KMS-11 (cell line): ENCODE measurements at regions not wholly inside any gene's neighbourhood (a gene's known extent, or its start where the extent isn't known, plus 50 kb on each side); places are given as distances from the start of the nearest gene placed in this dataset.

ENCODE experiments used
- H2AFZ ChIP-seq: fragments of 200-600 bp; sonication (generic); 2 replicates; pipeline ENCODE4 v1.6.1; 2016; ENCODE audit warnings: antibody characterized with exemption, mixed run types, low read depth
- H3K27ac ChIP-seq: fragments of 200-600 bp; sonication (generic); 2 replicates; pipeline ENCODE4 v1.6.1; 2016; ENCODE audit warnings: mild to moderate bottlenecking, mixed run types
- H3K27me3 ChIP-seq: fragments of 200-600 bp; sonication (generic); 2 replicates; pipeline ENCODE4 v1.6.1; 2017; ENCODE audit warnings: mild to moderate bottlenecking, low read depth, mixed run types, moderate library complexity; ENCODE audit not compliant: insufficient read depth
- H3K36me3 ChIP-seq: fragments of 200-600 bp; sonication (generic); 2 replicates; pipeline ENCODE4 v1.6.1; 2017; ENCODE audit warnings: mild to moderate bottlenecking, mixed run types; ENCODE audit not compliant: insufficient read depth
- H3K4me1 ChIP-seq: fragments of 200-600 bp; sonication (generic); 2 replicates; pipeline ENCODE4 v1.6.1; 2016; ENCODE audit warnings: mild to moderate bottlenecking, low read depth, mixed run types; ENCODE audit not compliant: poor library complexity, severe bottlenecking
- H3K4me2 ChIP-seq: fragments of 200-600 bp; sonication (generic); 2 replicates; pipeline ENCODE4 v1.7.0; 2016; ENCODE audit warnings: mild to moderate bottlenecking, mixed run types
- H3K4me3 ChIP-seq: fragments of 200-600 bp; sonication (generic); IDR thresholded peaks from 2 replicates; pipeline ENCODE4 v1.6.1; 2017; ENCODE audit warnings: low read depth, low read length, mixed read lengths; ENCODE audit not compliant: insufficient read depth
- H3K79me2 ChIP-seq: fragments of 200-600 bp; sonication (generic); 2 replicates; pipeline ENCODE4 v1.6.1; 2016; ENCODE audit warnings: low read depth, mixed run types; ENCODE audit not compliant: insufficient read depth
- H3K9ac ChIP-seq: fragments of 200-600 bp; sonication (generic); 2 replicates; pipeline ENCODE4 v1.6.1; 2016; ENCODE audit warnings: mild to moderate bottlenecking, mixed run types
- H4K20me1 ChIP-seq: fragments of 200-600 bp; sonication (generic); 2 replicates; pipeline ENCODE4 v1.6.1; 2016; ENCODE audit warnings: mild to moderate bottlenecking, mixed run types; ENCODE audit not compliant: insufficient read depth
- TF ChIP-seq, protein P1 (sequence below): fragments of 200-600 bp; sonication (generic); conservative IDR thresholded peaks from 2 replicates; pipeline ENCODE4 v1.6.1; 2017; ENCODE audit warnings: low read depth, mild to moderate bottlenecking, antibody characterized with exemption, low read length, moderate library complexity, mixed read lengths

DNA sequence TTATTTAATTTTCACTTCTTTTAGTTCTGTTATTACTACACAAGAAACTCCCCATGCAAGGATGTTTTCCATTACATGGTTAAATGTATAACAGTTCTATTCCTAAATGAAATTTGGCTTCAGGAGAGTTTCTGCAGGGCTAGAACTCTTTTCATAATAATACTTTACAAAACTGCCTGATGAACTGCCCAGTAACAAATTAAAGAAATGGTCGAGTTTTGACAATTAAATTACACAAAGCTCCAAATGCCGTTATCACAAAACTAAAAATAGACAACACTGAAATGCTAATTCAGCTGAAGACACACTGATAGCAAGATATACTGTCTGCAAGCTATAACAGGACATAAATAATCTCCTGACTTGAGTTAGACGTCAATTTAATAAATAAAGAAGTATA, 435.2 kb upstream of the CCDC54 start:
- H3K27me3 ChIP-seq: no peaks in the 10 kb centered on the region
- no peaks in the 10 kb centered on the region for H3K79me2 ChIP-seq
- H4K20me1 ChIP-seq: no peaks in the 10 kb centered on the region
- H3K4me1 ChIP-seq: no peaks in the 10 kb centered on the region
- no peak overlapping the region for H3K27ac ChIP-seq
- H3K9ac ChIP-seq: no peak overlapping the region
- no peak overlapping the region for H3K4me2 ChIP-seq
- no peak overlapping the region for H2AFZ ChIP-seq
- H3K36me3 ChIP-seq: no peaks in the 10 kb centered on the region
- TF ChIP-seq, protein P1, sequence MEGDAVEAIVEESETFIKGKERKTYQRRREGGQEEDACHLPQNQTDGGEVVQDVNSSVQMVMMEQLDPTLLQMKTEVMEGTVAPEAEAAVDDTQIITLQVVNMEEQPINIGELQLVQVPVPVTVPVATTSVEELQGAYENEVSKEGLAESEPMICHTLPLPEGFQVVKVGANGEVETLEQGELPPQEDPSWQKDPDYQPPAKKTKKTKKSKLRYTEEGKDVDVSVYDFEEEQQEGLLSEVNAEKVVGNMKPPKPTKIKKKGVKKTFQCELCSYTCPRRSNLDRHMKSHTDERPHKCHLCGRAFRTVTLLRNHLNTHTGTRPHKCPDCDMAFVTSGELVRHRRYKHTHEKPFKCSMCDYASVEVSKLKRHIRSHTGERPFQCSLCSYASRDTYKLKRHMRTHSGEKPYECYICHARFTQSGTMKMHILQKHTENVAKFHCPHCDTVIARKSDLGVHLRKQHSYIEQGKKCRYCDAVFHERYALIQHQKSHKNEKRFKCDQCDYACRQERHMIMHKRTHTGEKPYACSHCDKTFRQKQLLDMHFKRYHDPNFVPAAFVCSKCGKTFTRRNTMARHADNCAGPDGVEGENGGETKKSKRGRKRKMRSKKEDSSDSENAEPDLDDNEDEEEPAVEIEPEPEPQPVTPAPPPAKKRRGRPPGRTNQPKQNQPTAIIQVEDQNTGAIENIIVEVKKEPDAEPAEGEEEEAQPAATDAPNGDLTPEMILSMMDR: no peak
- H3K4me3 ChIP-seq: no peak overlapping the region

DNA sequence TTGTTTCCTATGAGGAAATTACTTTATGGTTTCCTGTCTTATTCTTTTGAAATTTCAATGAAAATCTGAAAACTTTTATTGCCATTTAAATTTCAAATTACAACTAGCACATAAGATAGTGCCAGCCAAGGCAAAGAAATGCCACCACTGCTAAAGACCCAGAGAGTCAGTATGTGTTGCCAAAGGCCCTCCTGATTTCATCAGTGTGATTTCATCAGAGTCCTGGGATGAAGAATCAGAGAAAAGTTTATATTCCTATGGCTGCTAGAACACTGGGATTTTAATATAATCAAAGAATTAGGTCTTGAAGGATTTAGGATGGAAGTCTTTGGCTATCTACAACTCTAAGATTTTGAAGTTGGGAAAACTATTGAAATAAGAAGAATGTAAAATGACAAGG, 434.2 kb upstream of the CCDC54 start:
- no peaks in the 10 kb centered on the region for H4K20me1 ChIP-seq
- H3K4me1 ChIP-seq: no peaks in the 10 kb centered on the region
- no peaks in the 10 kb centered on the region for H3K27me3 ChIP-seq
- H3K36me3 ChIP-seq: no peaks in the 10 kb centered on the region
- TF ChIP-seq, protein P1: no peak
- no peak overlapping the region for H3K9ac ChIP-seq
- no peak overlapping the region for H3K4me2 ChIP-seq
- no peak overlapping the region for H3K27ac ChIP-seq
- no peaks in the 10 kb centered on the region for H3K79me2 ChIP-seq
- no peak overlapping the region for H2AFZ ChIP-seq
- H3K4me3 ChIP-seq: no peak overlapping the region

DNA sequence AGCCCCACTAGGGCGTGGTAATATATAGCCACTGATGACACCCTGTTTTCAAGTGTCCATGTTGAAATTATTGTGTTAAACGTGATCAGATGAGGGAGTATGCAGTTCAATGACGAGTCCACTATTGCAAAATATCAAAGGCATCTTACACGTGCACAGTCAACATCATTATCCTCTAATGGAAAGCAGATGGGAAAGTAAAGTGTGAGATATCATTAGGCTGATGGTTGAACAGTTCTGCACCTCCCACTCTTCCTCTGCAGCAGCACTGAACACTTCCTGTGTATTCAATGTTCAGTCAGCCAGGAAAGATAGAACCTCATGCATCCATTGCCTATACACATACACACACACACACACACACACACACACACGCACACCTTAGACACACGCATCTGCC, 431.8 kb upstream of the CCDC54 start:
- TF ChIP-seq, protein P1: no peak
- Histone ChIP-seq H3K79me2 (no peaks in the 10 kb centered on the region), H3K4me2 (no peak overlapping the region), H3K4me3 (no peak overlapping the region), H3K27ac (no peak overlapping the region), H3K9ac (no peak overlapping the region), H4K20me1 (no peaks in the 10 kb centered on the region), H3K36me3 (no peaks in the 10 kb centered on the region), H3K27me3 (no peaks in the 10 kb centered on the region), H3K4me1 (no peaks in the 10 kb centered on the region), H2AFZ (no peak overlapping the region)

DNA sequence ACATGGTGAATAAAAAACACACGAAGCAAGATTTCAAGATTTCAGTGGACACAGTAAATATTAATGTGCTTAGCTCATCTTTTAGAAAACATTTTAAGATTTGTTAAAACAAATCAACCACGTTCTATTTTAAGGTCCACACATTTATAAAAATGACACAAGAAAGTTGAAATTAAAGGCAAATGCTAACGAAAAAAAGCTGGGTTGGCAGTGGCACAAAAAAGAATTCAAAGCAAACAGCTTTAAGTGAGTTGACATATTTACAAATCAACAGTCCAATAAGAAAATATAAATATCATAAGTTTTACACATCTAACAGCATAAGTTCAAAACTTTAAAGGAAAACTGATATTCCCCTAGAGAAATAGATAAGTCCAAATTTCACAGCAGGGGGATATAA, 430.4 kb upstream of the CCDC54 start:
- Histone ChIP-seq H2AFZ (no peak overlapping the region), H4K20me1 (no peaks in the 10 kb centered on the region), H3K4me3 (no peak overlapping the region), H3K27ac (no peak overlapping the region), H3K4me1 (no peaks in the 10 kb centered on the region), H3K4me2 (no peak overlapping the region), H3K36me3 (no peaks in the 10 kb centered on the region), H3K9ac (no peak overlapping the region), H3K79me2 (no peaks in the 10 kb centered on the region), H3K27me3 (no peaks in the 10 kb centered on the region)
- TF ChIP-seq, protein P1: no peak

DNA sequence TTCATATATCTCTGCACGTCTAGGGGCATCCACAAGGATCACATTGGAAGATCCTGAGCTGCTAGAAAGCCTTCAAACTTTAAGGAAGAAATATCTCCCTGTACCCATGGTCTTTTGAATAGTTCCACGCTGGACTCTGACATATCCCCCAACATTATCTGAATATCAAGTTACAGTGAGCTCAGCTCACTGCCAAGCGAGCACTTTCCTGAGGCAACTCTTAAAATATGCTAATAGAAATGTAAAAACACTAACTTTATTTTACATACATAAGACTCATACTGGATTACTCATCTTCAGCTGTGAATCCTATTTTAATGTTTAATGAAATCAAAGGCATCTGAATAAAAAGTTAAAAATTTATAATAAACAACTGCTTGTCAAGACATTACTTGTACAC, 420.2 kb upstream of the CCDC54 start:
- H3K9ac ChIP-seq: no peak overlapping the region
- no peaks in the 10 kb centered on the region for H3K4me1 ChIP-seq
- H3K4me2 ChIP-seq: no peak overlapping the region
- H3K79me2 ChIP-seq: no peaks in the 10 kb centered on the region
- H3K36me3 ChIP-seq: no peaks in the 10 kb centered on the region
- no peaks in the 10 kb centered on the region for H4K20me1 ChIP-seq
- H3K27ac ChIP-seq: no peak overlapping the region
- TF ChIP-seq, protein P1: no peak
- no peaks in the 10 kb centered on the region for H3K27me3 ChIP-seq
- no peak overlapping the region for H3K4me3 ChIP-seq
- H2AFZ ChIP-seq: no peak overlapping the region
